OCI-LY1 (cell line): ENCODE measurements at regions not wholly inside any gene's neighbourhood (a gene's known extent, or its start where the extent isn't known, plus 50 kb on each side); places are given as distances from the start of the nearest gene placed in this dataset.

Source experiments
- H2AFZ ChIP-seq: fragments of 200-600 bp; sonication (generic), shearing (Covaris generic); 2 replicates; pipeline ENCODE4 v1.6.0; 2014; ENCODE audit warnings: antibody characterized with exemption, mild to moderate bottlenecking, low read length
- H3F3A ChIP-seq: fragments of 200-600 bp; sonication (generic), shearing (Covaris generic); 2 replicates; pipeline ENCODE4 v1.6.0; 2014; ENCODE audit warnings: mild to moderate bottlenecking, antibody characterized with exemption, low read length, moderate library complexity; ENCODE audit not compliant: insufficient read depth
- H3K27ac ChIP-seq: fragments of 200-600 bp; sonication (generic); 2 replicates; pipeline ENCODE4 v1.5.1; 2014; ENCODE audit warnings: low read length, mixed run types, mild to moderate bottlenecking, low read depth; ENCODE audit not compliant: poor library complexity, severe bottlenecking
- H3K27me3 ChIP-seq: fragments of 200-600 bp; sonication (generic); 2 replicates; pipeline ENCODE4 v1.6.0; 2014; ENCODE audit warnings: antibody characterized with exemption, mild to moderate bottlenecking, low read length, moderate library complexity; ENCODE audit not compliant: insufficient read depth
- H3K36me3 ChIP-seq: fragments of 200-600 bp; sonication (generic); 2 replicates; pipeline ENCODE4 v1.6.1; 2014; ENCODE audit warnings: mild to moderate bottlenecking, antibody characterized with exemption, low read length, moderate library complexity, mixed read lengths; ENCODE audit not compliant: insufficient read depth
- H3K4me1 ChIP-seq: fragments of 200-600 bp; sonication (generic); 2 replicates; pipeline ENCODE4 v1.5.1; 2014; ENCODE audit warnings: mild to moderate bottlenecking, low read length, moderate library complexity; ENCODE audit not compliant: insufficient read depth, severe bottlenecking
- H3K4me2 ChIP-seq: fragments of 200-600 bp; sonication (generic), shearing (Covaris generic); 2 replicates; pipeline ENCODE4 v1.6.1; 2014; ENCODE audit warnings: low read length
- H3K4me3 ChIP-seq: fragments of 200-600 bp; sonication (generic); 2 replicates; pipeline ENCODE4 v1.5.1; 2014; ENCODE audit warnings: low read length, low read depth, mild to moderate bottlenecking, mixed read lengths; ENCODE audit not compliant: poor library complexity, severe bottlenecking
- H3K79me2 ChIP-seq: fragments of 200-600 bp; shearing (Covaris generic); 2 replicates; pipeline ENCODE4 v1.6.1; 2016; ENCODE audit warnings: mixed run types, low read length, mixed read lengths; ENCODE audit not compliant: insufficient read depth
- H3K9ac ChIP-seq: fragments of 200-600 bp; sonication (generic), shearing (Covaris generic); 2 replicates; pipeline ENCODE4 v1.6.1; 2014; ENCODE audit warnings: mild to moderate bottlenecking, low read length, mixed read lengths
- H3K9me2 ChIP-seq: fragments of 200-600 bp; sonication (generic), shearing (Covaris generic); 2 replicates; pipeline ENCODE4 v1.6.1; 2014; ENCODE audit warnings: low read depth, mild to moderate bottlenecking, low read length, mixed read lengths
- H3K9me3 ChIP-seq: fragments of 200-600 bp; shearing (Covaris generic); 2 replicates; pipeline ENCODE4 v1.6.1; 2014; ENCODE audit warnings: low read length, mixed read lengths
- H4K20me1 ChIP-seq: fragments of 200-600 bp; sonication (generic), shearing (Covaris generic); 2 replicates; pipeline ENCODE4 v1.6.0; 2016; ENCODE audit warnings: mild to moderate bottlenecking, low read length; ENCODE audit not compliant: insufficient read depth
- EZH2 ChIP-seq: fragments of 200-600 bp; sonication (generic), shearing (Covaris generic); IDR thresholded peaks from 2 replicates; pipeline ENCODE4 v1.8.0; 2017; ENCODE audit warnings: borderline replicate concordance, mixed run types, mild to moderate bottlenecking, antibody characterized with exemption, low read length, moderate library complexity, mixed read lengths
- TF ChIP-seq, protein P1 (sequence below): fragments of 200-600 bp; sonication (generic), shearing (Covaris generic); IDR thresholded peaks from 2 replicates; pipeline ENCODE4 v1.5.1; 2017; ENCODE audit warnings: mild to moderate bottlenecking, antibody characterized with exemption, low read length, moderate library complexity, mixed read lengths

DNA sequence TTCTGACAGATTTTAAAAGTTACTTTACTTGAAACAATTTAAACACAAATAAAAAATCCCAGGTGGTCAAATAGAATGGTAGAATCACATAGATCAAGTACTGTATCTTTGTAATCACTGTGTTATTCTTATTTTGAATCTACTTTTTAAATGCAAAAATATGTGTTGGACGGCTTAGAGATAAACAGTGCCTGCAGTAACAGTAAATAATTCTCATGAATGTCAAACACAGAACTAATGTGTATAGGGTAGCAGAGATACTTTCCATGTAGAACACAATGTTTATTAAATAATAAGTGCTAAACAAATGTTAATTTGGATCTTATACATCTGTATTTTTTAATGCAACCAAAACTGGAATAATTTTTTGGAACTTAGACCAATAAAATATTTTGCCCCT lies 1199.4 kb downstream of the SORCS1 start:
- Histone ChIP-seq H3K27ac (no peak overlapping the region), H3K4me3 (no peak overlapping the region), H3K9ac (no peak overlapping the region), H3K36me3 (no peaks in the 10 kb centered on the region), H3K79me2 (no peaks in the 10 kb centered on the region), H3K9me2 (no peaks in the 10 kb centered on the region), H3F3A (no peaks in the 10 kb centered on the region), H3K4me1 (no peaks in the 10 kb centered on the region), H4K20me1 (no peaks in the 10 kb centered on the region), H3K4me2 (no peak overlapping the region), H2AFZ (no peak overlapping the region), H3K9me3 (no peaks in the 10 kb centered on the region), H3K27me3 (no peaks in the 10 kb centered on the region)
- TF ChIP-seq, protein P1, sequence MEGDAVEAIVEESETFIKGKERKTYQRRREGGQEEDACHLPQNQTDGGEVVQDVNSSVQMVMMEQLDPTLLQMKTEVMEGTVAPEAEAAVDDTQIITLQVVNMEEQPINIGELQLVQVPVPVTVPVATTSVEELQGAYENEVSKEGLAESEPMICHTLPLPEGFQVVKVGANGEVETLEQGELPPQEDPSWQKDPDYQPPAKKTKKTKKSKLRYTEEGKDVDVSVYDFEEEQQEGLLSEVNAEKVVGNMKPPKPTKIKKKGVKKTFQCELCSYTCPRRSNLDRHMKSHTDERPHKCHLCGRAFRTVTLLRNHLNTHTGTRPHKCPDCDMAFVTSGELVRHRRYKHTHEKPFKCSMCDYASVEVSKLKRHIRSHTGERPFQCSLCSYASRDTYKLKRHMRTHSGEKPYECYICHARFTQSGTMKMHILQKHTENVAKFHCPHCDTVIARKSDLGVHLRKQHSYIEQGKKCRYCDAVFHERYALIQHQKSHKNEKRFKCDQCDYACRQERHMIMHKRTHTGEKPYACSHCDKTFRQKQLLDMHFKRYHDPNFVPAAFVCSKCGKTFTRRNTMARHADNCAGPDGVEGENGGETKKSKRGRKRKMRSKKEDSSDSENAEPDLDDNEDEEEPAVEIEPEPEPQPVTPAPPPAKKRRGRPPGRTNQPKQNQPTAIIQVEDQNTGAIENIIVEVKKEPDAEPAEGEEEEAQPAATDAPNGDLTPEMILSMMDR = no peak

DNA sequence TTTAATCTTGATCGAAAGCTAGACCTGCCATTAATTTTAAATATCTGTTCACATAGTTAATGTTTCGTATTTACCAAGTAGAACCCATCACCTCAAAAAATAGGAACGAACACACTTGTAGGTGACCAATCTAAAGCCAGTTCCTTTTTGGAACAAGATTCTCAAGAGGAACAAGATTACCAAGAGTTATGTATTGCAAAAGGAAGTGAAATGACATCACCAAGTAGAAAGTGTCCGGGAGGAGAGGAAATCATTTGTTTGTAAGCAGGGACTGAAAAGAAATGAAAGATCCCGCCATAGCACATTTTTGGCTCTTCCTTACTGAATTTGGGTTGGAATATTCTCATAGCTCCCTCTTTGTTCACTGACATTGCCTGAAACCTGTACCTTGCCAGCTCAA lies 1200.5 kb downstream of the SORCS1 start:
- Histone ChIP-seq H3K36me3 (no peaks in the 10 kb centered on the region), H3K9me3 (no peaks in the 10 kb centered on the region), H3K9me2 (no peaks in the 10 kb centered on the region), H3K4me2 (no peak overlapping the region), H3K4me3 (no peak overlapping the region), H3K79me2 (no peaks in the 10 kb centered on the region), H3K27me3 (no peaks in the 10 kb centered on the region), H3K27ac (no peak overlapping the region), H3K4me1 (no peaks in the 10 kb centered on the region), H4K20me1 (no peaks in the 10 kb centered on the region), H2AFZ (no peak overlapping the region), H3F3A (no peaks in the 10 kb centered on the region), H3K9ac (no peak overlapping the region)
- TF ChIP-seq EZH2 = no peak
- TF ChIP-seq, protein P1 = no peak

DNA sequence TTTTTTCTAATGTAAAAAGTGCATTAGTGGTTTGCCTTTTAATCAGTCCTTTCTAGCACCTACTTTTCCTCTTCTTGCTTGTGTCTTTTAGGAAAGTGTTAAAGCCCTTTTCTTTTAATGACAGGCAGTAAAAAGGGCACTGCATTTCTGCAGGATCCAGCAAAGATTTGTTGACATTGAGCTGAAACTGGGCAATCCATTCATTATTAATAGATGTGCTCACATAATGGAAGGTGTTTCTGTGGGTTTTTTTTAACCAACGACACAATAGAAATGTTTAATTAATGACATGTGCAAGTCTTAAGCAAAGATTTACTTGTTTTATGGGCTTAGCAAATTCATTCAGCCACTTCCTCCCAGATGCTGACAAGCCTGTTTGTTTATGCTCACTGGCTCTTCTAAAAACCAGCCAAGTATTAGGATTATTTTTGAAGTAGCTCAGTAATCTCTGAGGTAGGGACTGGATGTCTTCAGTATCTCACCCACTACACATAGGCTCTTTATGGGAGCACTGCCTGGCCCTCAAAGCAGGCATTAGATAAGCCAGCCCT lies 1201.1 kb downstream of the SORCS1 start:
- H3K9ac ChIP-seq = no peak overlapping the region
- H3K27ac ChIP-seq = no peak overlapping the region
- no peaks in the 10 kb centered on the region for H3K4me1 ChIP-seq
- H3K27me3 ChIP-seq = no peaks in the 10 kb centered on the region
- TF ChIP-seq, protein P1 = no peak
- TF ChIP-seq EZH2 = no peak
- no peaks in the 10 kb centered on the region for H4K20me1 ChIP-seq
- H3K4me2 ChIP-seq = no peak overlapping the region
- H3K9me2 ChIP-seq = no peaks in the 10 kb centered on the region
- no peaks in the 10 kb centered on the region for H3K36me3 ChIP-seq
- H3K79me2 ChIP-seq = no peaks in the 10 kb centered on the region
- no peaks in the 10 kb centered on the region for H3K9me3 ChIP-seq
- no peak overlapping the region for H3K4me3 ChIP-seq
- H3F3A ChIP-seq = no peaks in the 10 kb centered on the region
- no peak overlapping the region for H2AFZ ChIP-seq
